ENCODE measurements at regions not wholly inside any gene's neighbourhood (a gene's known extent, or its start where the extent isn't known, plus 50 kb on each side); places are given as distances from the start of the nearest gene placed in this dataset.

DNA sequence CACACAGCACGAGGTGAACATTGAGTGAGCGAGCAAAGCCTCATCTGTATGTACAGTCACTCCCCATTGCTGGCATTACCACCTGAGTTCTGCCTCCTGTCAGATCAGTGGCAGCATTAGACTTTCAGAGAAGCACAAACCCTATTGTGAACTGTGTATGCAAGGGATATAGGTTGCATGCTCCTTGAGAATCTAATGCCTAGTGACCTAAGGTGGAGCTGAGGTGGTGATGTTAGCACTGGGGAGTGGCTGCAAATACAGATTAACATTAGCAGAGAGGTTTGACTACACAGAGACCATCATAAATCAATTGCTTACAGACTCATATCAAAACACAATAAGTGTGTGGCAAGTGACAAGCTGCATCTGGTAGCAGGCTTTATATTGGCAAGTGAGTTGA lies 262.5 kb upstream of the ANO5 start:
- Histone ChIP-seq H3K4me3 (ENCODE audit: low read length) (no peak overlapping the region), H3K4me1 (ENCODE audit: insufficient read depth, low read length) (no peaks in the 10 kb centered on the region), H3K27me3 (ENCODE audit: insufficient read depth, low read length) (no peaks in the 10 kb centered on the region), H3K36me3 (ENCODE audit: insufficient read depth, low read length) (no peaks in the 10 kb centered on the region), H3K9me3 (ENCODE audit: insufficient read depth, low read depth, low read length) (no peaks in the 10 kb centered on the region), H3K9ac (ENCODE audit: low read depth, low read length) (no peak overlapping the region), H3K27ac (ENCODE audit: low read depth, low read length) (no peak overlapping the region)
- WGBS = 97% methylated on average over 2 of the region's 2 CpGs

DNA sequence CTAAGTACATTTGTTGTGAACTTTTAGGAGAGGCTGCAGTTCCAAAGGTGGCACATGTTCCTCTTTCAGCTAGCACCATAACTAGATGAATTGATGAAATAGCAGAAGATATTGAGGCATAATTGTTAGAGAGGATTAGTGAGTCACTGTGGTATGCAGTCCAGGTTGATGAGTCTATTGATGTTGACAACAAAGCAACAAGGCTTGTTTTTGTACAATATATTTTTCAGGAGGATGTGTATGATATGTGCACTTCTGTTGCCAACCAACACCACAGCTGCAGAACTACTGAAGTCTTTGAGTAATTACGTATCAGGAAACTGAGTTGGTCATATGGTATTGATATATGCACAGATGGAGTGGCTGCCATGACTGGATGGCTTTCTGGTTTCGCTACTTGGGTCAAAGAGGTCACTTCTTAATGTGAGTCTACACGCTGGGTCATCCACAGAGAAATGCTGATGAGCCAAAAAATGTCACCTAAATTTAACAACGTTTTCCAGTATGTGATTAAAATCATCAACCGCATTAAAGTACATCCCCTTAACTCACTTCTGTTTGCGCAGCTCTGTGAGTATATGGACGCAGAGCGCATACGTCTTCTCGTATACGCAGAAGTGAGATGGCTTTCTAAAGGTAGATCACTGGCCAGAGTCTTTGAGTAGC lies 261.3 kb upstream of the ANO5 start:
- no peaks in the 10 kb centered on the region for H3K36me3 ChIP-seq (ENCODE audit: insufficient read depth, low read length)
- H3K9ac ChIP-seq (ENCODE audit: low read depth, low read length) = no peak overlapping the region
- H3K27me3 ChIP-seq (ENCODE audit: insufficient read depth, low read length) = no peaks in the 10 kb centered on the region
- H3K4me1 ChIP-seq (ENCODE audit: insufficient read depth, low read length) = no peaks in the 10 kb centered on the region
- H3K9me3 ChIP-seq (ENCODE audit: insufficient read depth, low read depth, low read length) = no peaks in the 10 kb centered on the region
- 92% methylated on average over 11 of the region's 11 CpGs for WGBS
- no peak overlapping the region for H3K4me3 ChIP-seq (ENCODE audit: low read length)
- H3K27ac ChIP-seq (ENCODE audit: low read depth, low read length) = no peak overlapping the region

DNA sequence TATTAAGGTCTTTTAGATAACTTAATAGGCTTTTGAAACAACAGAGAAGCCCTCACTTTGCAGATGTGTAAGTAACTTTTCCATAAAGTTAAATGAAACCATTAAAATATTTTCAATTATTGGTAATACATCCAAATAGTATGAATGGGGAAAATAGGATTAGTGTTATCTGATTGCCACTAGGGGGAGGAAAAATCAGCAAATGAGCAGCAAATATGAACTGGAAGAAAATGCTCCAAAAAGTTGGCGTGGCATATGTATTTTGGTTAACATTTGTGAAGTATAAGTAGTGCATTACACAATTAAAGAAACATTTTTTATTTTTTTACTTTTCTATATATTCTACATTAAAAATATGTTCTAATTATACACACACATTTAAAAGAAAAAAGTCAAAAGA lies 259.8 kb upstream of the ANO5 start:
- H3K4me1 ChIP-seq (ENCODE audit: insufficient read depth, low read length) = no peaks in the 10 kb centered on the region
- no peak overlapping the region for H3K9ac ChIP-seq (ENCODE audit: low read depth, low read length)
- no peaks in the 10 kb centered on the region for H3K9me3 ChIP-seq (ENCODE audit: insufficient read depth, low read depth, low read length)
- H3K4me3 ChIP-seq (ENCODE audit: low read length) = no peak overlapping the region
- no peaks in the 10 kb centered on the region for H3K36me3 ChIP-seq (ENCODE audit: insufficient read depth, low read length)
- H3K27me3 ChIP-seq (ENCODE audit: insufficient read depth, low read length) = no peaks in the 10 kb centered on the region
- H3K27ac ChIP-seq (ENCODE audit: low read depth, low read length) = no peak overlapping the region
- WGBS = 81% methylated on average over 1 of the region's 1 CpG

DNA sequence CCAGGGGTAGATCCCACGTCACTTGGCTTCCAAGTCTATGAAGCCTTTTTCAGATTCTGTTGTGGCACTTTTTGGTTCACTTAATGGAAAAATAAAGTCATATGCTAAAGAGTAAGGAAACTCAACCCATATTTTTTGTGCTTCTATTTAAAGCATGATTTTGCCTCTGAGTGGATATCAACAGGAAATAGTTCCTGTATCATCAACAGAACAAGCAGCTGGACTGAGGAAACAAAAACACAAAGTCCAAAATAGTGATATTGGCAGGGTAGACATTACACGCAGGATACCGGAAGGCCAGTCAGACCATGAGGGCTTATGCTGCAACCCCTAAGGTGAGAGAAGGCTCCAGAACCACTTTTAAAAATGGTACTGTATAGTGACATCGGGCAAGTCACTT lies 248.3 kb upstream of the ANO5 start:
- no peaks in the 10 kb centered on the region for H3K9me3 ChIP-seq (ENCODE audit: insufficient read depth, low read depth, low read length)
- H3K9ac ChIP-seq (ENCODE audit: low read depth, low read length) = no peak overlapping the region
- H3K4me3 ChIP-seq (ENCODE audit: low read length) = no peak overlapping the region
- no peaks in the 10 kb centered on the region for H3K4me1 ChIP-seq (ENCODE audit: insufficient read depth, low read length)
- H3K27me3 ChIP-seq (ENCODE audit: insufficient read depth, low read length) = no peaks in the 10 kb centered on the region
- H3K36me3 ChIP-seq (ENCODE audit: insufficient read depth, low read length) = no peaks in the 10 kb centered on the region
- no peak overlapping the region for H3K27ac ChIP-seq (ENCODE audit: low read depth, low read length)
- 92% methylated on average over 4 of the region's 4 CpGs for WGBS

DNA sequence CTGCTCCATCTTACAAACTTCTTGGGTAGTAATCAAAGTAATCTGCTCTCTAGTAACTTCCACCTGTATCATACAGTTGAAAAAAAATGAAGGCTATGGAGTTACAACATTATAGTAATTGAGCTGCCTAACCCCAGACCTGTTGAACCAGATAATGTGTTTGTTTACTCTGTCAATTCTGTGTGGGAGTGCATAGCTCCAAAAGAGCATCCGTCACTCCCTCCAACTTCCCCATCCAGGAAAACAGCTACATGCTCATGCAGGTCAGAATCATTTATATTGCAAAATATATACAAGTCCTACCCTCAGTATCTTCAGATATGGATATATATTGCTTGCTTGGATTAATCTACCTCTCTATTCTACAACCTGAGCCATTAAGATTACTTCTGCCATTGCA lies 244.0 kb upstream of the ANO5 start:
- H3K4me3 ChIP-seq (ENCODE audit: low read length) = no peak overlapping the region
- H3K36me3 ChIP-seq (ENCODE audit: insufficient read depth, low read length) = no peaks in the 10 kb centered on the region
- H3K9ac ChIP-seq (ENCODE audit: low read depth, low read length) = no peak overlapping the region
- no peaks in the 10 kb centered on the region for H3K27me3 ChIP-seq (ENCODE audit: insufficient read depth, low read length)
- WGBS = 86% methylated on average over 1 of the region's 1 CpG
- no peaks in the 10 kb centered on the region for H3K9me3 ChIP-seq (ENCODE audit: insufficient read depth, low read depth, low read length)
- no peaks in the 10 kb centered on the region for H3K4me1 ChIP-seq (ENCODE audit: insufficient read depth, low read length)
- H3K27ac ChIP-seq (ENCODE audit: low read depth, low read length) = no peak overlapping the region

DNA sequence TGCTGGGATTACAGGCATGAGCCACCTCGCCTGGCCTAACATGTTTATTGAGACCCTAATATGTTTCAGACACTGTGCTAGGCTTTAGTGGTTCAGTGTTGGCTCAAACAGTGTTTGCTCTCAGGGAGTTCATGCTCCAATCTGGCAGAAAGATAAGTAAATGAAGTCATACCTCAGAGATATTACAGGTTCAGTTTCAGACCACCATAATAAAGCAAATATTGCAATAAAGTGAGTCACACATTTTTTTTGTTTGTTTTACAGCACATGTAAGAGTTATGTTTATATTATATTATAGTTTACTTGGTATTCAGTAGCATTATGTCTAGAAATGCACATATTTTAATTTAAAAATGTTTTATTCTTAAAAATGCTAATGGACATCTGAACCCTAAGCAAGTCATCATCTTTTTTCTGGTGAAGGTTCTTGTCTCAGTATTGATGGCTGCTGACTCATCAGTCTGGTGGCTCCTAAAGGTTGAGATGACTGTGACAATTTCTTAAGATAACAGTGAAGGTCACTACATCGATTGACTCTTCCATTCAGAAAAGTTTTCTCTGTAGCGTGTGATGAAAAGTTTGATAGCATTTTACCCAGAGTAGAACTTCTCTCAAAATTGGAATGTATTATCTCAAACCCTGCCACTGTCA lies 243.0 kb upstream of the ANO5 start:
- no peak overlapping the region for H3K9ac ChIP-seq (ENCODE audit: low read depth, low read length)
- no peaks in the 10 kb centered on the region for H3K36me3 ChIP-seq (ENCODE audit: insufficient read depth, low read length)
- H3K4me3 ChIP-seq (ENCODE audit: low read length) = no peak overlapping the region
- no peak overlapping the region for H3K27ac ChIP-seq (ENCODE audit: low read depth, low read length)
- WGBS = 93% methylated on average over 3 of the region's 3 CpGs
- H3K4me1 ChIP-seq (ENCODE audit: insufficient read depth, low read length) = no peaks in the 10 kb centered on the region
- H3K9me3 ChIP-seq (ENCODE audit: insufficient read depth, low read depth, low read length) = no peaks in the 10 kb centered on the region
- H3K27me3 ChIP-seq (ENCODE audit: insufficient read depth, low read length) = no peaks in the 10 kb centered on the region

DNA sequence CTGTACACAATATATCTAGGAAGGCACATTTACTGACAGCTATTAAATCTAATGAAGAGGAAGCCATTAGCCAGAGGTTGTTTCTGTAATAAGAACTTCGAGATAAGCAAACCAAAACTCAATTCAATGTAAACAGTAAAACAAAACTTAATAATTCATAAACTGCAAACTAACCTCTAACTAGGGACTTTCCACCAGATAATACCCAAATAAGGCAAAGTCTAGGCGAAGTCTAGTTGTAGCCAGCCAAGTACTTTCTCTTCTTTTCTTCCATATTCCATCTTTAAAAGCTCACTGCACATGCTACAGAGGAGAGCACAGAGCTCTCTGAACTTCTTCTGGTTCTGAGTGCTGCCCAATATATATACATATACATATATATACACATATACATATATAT lies 229.9 kb upstream of the ANO5 start:
- no peaks in the 10 kb centered on the region for H3K36me3 ChIP-seq (ENCODE audit: insufficient read depth, low read length)
- no peaks in the 10 kb centered on the region for H3K27me3 ChIP-seq (ENCODE audit: insufficient read depth, low read length)
- 77% methylated on average over 2 of the region's 2 CpGs for WGBS
- H3K4me3 ChIP-seq (ENCODE audit: low read length) = no peak overlapping the region
- no peak overlapping the region for H3K27ac ChIP-seq (ENCODE audit: low read depth, low read length)
- no peak overlapping the region for H3K9ac ChIP-seq (ENCODE audit: low read depth, low read length)
- H3K4me1 ChIP-seq (ENCODE audit: insufficient read depth, low read length) = no peaks in the 10 kb centered on the region; the same call in 1 of the 2 replicates
- no peaks in the 10 kb centered on the region for H3K9me3 ChIP-seq (ENCODE audit: insufficient read depth, low read depth, low read length)

DNA sequence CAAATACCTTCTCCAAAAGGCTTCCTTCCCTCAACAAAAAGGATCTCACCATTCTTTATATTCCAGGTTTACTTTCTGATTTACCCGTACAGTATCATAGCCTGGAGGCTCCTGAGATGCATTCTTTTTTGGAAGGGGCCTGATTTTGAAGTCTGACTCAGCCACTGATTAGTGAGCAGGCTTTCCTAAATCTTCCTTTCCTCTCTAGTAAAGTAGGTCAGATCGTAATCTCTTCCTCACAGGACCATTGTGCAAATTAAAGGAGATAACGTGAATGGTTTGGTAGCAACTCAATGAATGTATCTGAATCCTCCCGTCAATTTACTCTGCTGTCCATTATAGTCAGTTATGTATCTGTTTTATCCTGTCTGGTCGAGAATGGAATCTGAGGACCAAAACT lies 227.7 kb upstream of the ANO5 start:
- 85% methylated on average over 3 of the region's 5 CpGs for WGBS
- H3K9ac ChIP-seq (ENCODE audit: low read depth, low read length) = no peak overlapping the region
- H3K27ac ChIP-seq (ENCODE audit: low read depth, low read length) = no peak overlapping the region
- H3K36me3 ChIP-seq (ENCODE audit: insufficient read depth, low read length) = no peaks in the 10 kb centered on the region
- no peaks in the 10 kb centered on the region; the same call in 1 of the 2 replicates for H3K4me1 ChIP-seq (ENCODE audit: insufficient read depth, low read length)
- no peaks in the 10 kb centered on the region for H3K9me3 ChIP-seq (ENCODE audit: insufficient read depth, low read depth, low read length)
- H3K27me3 ChIP-seq (ENCODE audit: insufficient read depth, low read length) = no peaks in the 10 kb centered on the region
- H3K4me3 ChIP-seq (ENCODE audit: low read length) = no peak overlapping the region

DNA sequence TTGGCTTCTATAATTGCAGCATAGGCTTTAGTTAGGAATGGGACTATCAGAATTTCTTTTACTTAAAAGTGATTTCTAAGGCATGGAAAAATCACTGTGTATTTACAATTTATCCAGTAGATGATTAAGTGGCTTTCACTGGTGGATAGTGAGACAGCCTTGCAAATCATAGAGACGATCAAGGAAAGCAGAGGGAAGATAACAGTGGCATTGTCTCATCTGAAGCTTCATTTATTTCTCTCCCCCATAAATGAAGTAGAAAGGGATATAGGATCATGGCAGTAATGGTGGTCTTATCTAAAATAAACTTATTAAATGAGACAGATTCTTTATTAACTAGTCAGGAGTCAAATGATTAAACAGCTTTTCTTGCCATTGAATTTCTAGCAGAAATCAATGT lies 224.2 kb upstream of the ANO5 start:
- H3K9me3 ChIP-seq (ENCODE audit: insufficient read depth, low read depth, low read length) = no peaks in the 10 kb centered on the region
- H3K9ac ChIP-seq (ENCODE audit: low read depth, low read length) = no peak overlapping the region
- no CpG with 5 or more reads among the region's 1 CpG for WGBS
- H3K27ac ChIP-seq (ENCODE audit: low read depth, low read length) = no peak overlapping the region
- no peaks in the 10 kb centered on the region for H3K36me3 ChIP-seq (ENCODE audit: insufficient read depth, low read length)
- no peaks in the 10 kb centered on the region for H3K27me3 ChIP-seq (ENCODE audit: insufficient read depth, low read length)
- no peaks in the 10 kb centered on the region; the same call in 1 of the 2 replicates for H3K4me1 ChIP-seq (ENCODE audit: insufficient read depth, low read length)
- no peak overlapping the region for H3K4me3 ChIP-seq (ENCODE audit: low read length)

DNA sequence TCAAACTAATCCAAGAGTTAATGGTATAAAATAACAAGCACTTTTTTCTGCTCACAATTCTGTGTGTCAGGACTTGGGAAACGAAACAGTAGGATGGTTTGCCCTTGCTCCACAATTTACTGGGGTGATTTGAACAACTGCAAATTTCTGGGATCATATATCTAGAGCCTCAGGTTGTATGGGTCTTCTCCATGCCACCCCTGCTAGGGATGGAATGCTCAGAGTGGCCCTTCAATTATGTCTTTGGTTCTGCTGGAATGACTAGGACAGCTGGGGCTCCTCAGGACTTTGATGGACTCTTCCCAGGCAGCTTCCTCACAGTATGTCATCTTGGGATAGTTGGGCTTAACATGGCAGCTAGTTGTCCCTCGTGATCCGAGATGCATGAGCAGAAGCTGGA lies 223.0 kb upstream of the ANO5 start:
- WGBS = 94% methylated on average over 3 of the region's 3 CpGs

DNA sequence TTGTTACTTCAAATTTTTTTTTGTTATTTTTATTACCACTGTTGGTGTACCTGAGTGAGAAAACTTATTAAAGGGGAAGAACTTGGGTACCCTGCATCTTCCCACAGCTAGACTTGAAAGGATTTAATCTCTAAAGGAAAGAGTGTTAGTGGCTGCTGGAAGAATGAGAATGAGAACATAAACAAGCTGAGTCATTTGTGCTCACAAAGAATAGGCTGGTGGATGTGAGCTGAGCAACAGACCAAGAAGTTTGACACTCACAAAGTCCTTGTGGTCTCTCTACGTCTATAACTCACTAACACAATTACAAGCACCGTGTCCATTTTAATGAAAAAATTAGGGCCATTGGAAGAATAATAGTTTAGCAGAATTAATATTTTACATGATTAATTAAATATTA lies 217.6 kb upstream of the ANO5 start:
- H3K27ac ChIP-seq (ENCODE audit: low read depth, low read length) = no peak overlapping the region
- no CpG with 5 or more reads among the region's 2 CpGs for WGBS

More for the DNA sequence above, 223.0 kb upstream of the ANO5 start:
- H3K27ac ChIP-seq (ENCODE audit: low read depth, low read length) = no peak overlapping the region
- peaks cover 3% of the 10 kb centered on the region; the same call in 1 of the 2 replicates for H3K4me1 ChIP-seq (ENCODE audit: insufficient read depth, low read length)
- H3K27me3 ChIP-seq (ENCODE audit: insufficient read depth, low read length) = no peaks in the 10 kb centered on the region
- H3K36me3 ChIP-seq (ENCODE audit: insufficient read depth, low read length) = no peaks in the 10 kb centered on the region
- no peak overlapping the region for H3K4me3 ChIP-seq (ENCODE audit: low read length)
- no peak overlapping the region for H3K9ac ChIP-seq (ENCODE audit: low read depth, low read length)
- H3K9me3 ChIP-seq (ENCODE audit: insufficient read depth, low read depth, low read length) = no peaks in the 10 kb centered on the region

More for the DNA sequence above, 217.6 kb upstream of the ANO5 start:
- no peaks in the 10 kb centered on the region for H3K36me3 ChIP-seq (ENCODE audit: insufficient read depth, low read length)
- H3K4me3 ChIP-seq (ENCODE audit: low read length) = no peak overlapping the region
- no peak overlapping the region for H3K9ac ChIP-seq (ENCODE audit: low read depth, low read length)
- H3K4me1 ChIP-seq (ENCODE audit: insufficient read depth, low read length) = peaks cover 14% of the 10 kb centered on the region; the same call in 1 of the 2 replicates
- H3K27me3 ChIP-seq (ENCODE audit: insufficient read depth, low read length) = no peaks in the 10 kb centered on the region
- no peaks in the 10 kb centered on the region for H3K9me3 ChIP-seq (ENCODE audit: insufficient read depth, low read depth, low read length)
